ENCODE measurements at regions not wholly inside any gene's neighbourhood (a gene's known extent, or its start where the extent isn't known, plus 50 kb on each side); places are given as distances from the start of the nearest gene placed in this dataset.

DNA sequence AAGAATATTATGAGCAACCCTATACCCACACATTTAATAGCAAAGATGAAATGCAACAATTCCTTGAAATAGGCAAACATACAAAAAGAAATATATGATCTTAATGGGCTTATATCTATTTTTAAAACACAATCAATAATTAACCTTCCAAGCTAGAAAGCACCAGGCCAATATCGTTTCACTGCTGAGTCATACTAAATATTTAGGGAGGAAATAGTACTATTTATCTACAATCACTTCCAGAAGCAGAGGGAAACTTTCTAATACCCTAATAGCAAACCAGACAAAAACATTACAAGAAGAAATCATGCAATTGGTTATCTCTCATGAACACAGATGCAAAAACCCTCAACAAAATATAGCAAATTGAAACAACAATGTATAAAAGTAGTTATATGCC is 207.8 kb downstream of the MTHFS start:
- Histone ChIP-seq H3K9me3 (ENCODE audit: control insufficient read depth, low read length) (no peaks in the 10 kb centered on the region), H3K4me3 (ENCODE audit: extremely low read depth, insufficient read depth, low read length, poor library complexity, severe bottlenecking) (no peak overlapping the region), H3K36me3 (ENCODE audit: control insufficient read depth, insufficient read depth, low read length) (no peaks in the 10 kb centered on the region), H3K4me1 (ENCODE audit: control insufficient read depth, insufficient read depth, low read length, poor library complexity, severe bottlenecking) (no peaks in the 10 kb centered on the region), H3K27ac (ENCODE audit: low read depth, low read length, severe bottlenecking) (no peak overlapping the region)
- WGBS, 2 experiments (ENCODE audit: insufficient coverage in 2 of 2), result no CpG with 5 or more reads among the region's 1 CpG

DNA sequence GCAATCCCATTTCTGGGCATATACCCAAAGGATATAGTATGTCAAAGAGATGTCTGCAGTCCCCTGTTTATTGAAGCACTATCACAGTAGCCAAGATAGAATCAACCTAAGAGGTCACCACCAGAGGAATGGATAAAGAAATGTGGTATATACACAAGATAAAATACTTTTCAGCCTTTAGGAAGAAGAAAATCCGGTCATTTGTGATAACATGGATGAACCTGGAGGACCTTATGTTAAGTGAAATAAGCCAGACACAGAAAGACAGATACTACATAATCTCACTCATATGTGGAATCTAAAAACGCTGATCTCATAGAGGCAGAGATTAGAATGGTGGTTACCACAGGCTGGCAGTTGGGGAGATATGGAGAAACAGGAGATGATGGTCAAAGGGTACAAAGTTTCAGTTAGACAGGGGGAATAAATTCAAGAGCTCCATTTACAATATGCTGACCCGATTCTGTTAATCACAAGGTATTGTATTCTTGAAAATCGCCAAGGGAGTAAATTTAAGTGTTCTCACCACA is 195.8 kb downstream of the MTHFS start:
- no peak overlapping the region for H3K27ac ChIP-seq (ENCODE audit: low read depth, low read length, severe bottlenecking)
- H3K36me3 ChIP-seq (ENCODE audit: control insufficient read depth, insufficient read depth, low read length), result no peaks in the 10 kb centered on the region
- H3K4me1 ChIP-seq (ENCODE audit: control insufficient read depth, insufficient read depth, low read length, poor library complexity, severe bottlenecking), result no peaks in the 10 kb centered on the region
- WGBS, 2 experiments (ENCODE audit: insufficient coverage in 2 of 2), result no CpG with 5 or more reads among the region's 4 CpGs
- no peak overlapping the region for H3K4me3 ChIP-seq (ENCODE audit: extremely low read depth, insufficient read depth, low read length, poor library complexity, severe bottlenecking)
- H3K9me3 ChIP-seq (ENCODE audit: control insufficient read depth, low read length), result no peaks in the 10 kb centered on the region

DNA sequence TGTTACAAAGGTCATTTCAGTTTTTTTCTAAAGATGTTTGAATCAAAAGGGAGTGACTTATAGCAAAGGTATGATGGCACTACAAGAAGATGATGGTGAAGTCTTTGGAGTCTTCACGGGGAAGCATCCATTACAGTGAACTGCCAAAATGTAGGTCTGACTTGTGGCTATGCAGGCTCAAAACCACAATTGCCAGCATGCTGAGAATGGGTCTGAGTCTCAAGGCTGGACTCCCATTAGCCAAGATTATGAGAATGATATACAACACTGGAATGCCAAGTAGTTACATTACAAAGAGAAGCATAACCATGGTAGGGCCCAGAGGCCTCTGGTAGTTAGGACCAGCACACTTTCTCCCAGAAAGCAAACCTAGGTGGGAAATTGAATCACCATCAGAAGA is 194.2 kb downstream of the MTHFS start:
- Histone ChIP-seq H3K4me1 (ENCODE audit: control insufficient read depth, insufficient read depth, low read length, poor library complexity, severe bottlenecking) (no peaks in the 10 kb centered on the region), H3K27ac (ENCODE audit: low read depth, low read length, severe bottlenecking) (no peak overlapping the region), H3K36me3 (ENCODE audit: control insufficient read depth, insufficient read depth, low read length) (no peaks in the 10 kb centered on the region), H3K9me3 (ENCODE audit: control insufficient read depth, low read length) (no peaks in the 10 kb centered on the region), H3K4me3 (ENCODE audit: extremely low read depth, insufficient read depth, low read length, poor library complexity, severe bottlenecking) (no peak overlapping the region)
- 75 to 100% methylated on average over 1 of the region's 1 CpG for WGBS, 2 experiments (ENCODE audit: insufficient coverage in 2 of 2)

DNA sequence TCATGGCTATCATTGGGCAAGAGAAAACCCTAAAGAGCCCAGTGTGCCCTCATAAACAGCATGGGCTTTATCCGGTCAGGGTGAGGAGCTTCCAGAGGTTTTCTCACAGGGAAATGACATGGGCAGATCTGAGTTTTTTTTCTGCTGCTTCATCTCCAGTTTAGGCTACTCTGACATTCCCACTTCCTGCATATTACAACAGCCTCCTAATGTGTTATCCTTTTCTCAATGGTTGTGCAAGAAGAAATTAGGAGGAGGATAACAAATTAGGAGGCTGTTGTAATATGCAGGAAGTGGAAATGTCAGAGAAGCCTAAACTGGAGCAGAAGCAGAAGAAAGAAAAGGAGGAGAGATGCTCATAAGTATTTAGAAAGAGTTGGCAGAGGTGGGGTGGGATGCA is 175.6 kb downstream of the MTHFS start:
- Histone ChIP-seq H3K4me3 (ENCODE audit: extremely low read depth, insufficient read depth, low read length, poor library complexity, severe bottlenecking) (no peak overlapping the region), H3K27ac (ENCODE audit: low read depth, low read length, severe bottlenecking) (no peak overlapping the region), H3K9me3 (ENCODE audit: control insufficient read depth, low read length) (peaks cover 11% of the 10 kb centered on the region), H3K36me3 (ENCODE audit: control insufficient read depth, insufficient read depth, low read length) (no peaks in the 10 kb centered on the region), H3K4me1 (ENCODE audit: control insufficient read depth, insufficient read depth, low read length, poor library complexity, severe bottlenecking) (peaks cover 8% of the 10 kb centered on the region)
- WGBS, 2 experiments (ENCODE audit: insufficient coverage in 2 of 2), result 83% methylated on average over 1 of the region's 1 CpG; no CpG with 5 or more reads in 1 of the 2 experiments

DNA sequence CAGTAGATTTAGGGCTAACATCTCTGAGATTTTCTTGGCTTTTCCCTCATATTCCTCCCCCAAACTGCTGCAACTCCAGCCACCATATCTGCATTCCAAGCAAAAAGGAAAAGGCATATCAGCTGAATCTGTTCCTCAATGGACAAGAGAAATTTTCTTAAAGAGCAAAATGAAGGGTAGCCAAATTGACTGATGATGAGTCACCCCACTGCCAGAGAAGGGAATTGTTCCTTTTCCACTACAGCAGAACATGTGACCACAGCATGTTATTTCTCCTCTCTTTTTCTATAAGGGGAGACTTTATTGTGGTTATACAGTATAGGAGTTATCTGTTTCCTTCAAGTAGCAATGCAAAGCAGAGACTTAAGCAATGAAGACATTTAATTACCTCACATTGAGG is 172.5 kb downstream of the MTHFS start:
- H3K4me1 ChIP-seq (ENCODE audit: control insufficient read depth, insufficient read depth, low read length, poor library complexity, severe bottlenecking), result peaks cover 8% of the 10 kb centered on the region
- H3K36me3 ChIP-seq (ENCODE audit: control insufficient read depth, insufficient read depth, low read length), result no peaks in the 10 kb centered on the region
- H3K9me3 ChIP-seq (ENCODE audit: control insufficient read depth, low read length), result peaks cover 11% of the 10 kb centered on the region
- no peak overlapping the region for H3K4me3 ChIP-seq (ENCODE audit: extremely low read depth, insufficient read depth, low read length, poor library complexity, severe bottlenecking)
- no peak overlapping the region for H3K27ac ChIP-seq (ENCODE audit: low read depth, low read length, severe bottlenecking)

DNA sequence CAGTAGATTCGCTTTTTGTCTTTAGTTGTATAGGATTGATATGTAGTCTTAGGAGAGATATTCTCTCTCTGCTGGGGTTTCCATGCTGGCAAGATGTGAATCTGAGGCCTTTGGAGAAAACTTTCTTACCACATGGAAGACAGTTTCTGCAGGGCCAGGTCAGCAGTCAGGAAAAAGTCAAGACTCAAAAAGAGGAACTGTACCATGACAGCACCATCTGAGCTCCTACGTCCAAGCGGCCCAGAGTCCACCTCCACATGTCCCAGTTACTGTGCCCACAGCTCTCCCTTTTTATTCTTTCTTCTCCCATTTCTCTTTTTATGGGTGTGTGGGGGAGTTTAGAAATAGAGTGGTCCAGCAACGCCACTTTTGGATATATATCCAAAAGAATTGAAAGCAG is 172.0 kb downstream of the MTHFS start:
- WGBS, 2 experiments (ENCODE audit: insufficient coverage in 2 of 2), result 100% methylated on average over 2 of the region's 4 CpGs; no CpG with 5 or more reads in 1 of the 2 experiments
- Histone ChIP-seq H3K4me3 (ENCODE audit: extremely low read depth, insufficient read depth, low read length, poor library complexity, severe bottlenecking) (no peak overlapping the region), H3K27ac (ENCODE audit: low read depth, low read length, severe bottlenecking) (no peak overlapping the region), H3K9me3 (ENCODE audit: control insufficient read depth, low read length) (peaks cover 11% of the 10 kb centered on the region), H3K36me3 (ENCODE audit: control insufficient read depth, insufficient read depth, low read length) (no peaks in the 10 kb centered on the region), H3K4me1 (ENCODE audit: control insufficient read depth, insufficient read depth, low read length, poor library complexity, severe bottlenecking) (peaks cover 8% of the 10 kb centered on the region)

DNA sequence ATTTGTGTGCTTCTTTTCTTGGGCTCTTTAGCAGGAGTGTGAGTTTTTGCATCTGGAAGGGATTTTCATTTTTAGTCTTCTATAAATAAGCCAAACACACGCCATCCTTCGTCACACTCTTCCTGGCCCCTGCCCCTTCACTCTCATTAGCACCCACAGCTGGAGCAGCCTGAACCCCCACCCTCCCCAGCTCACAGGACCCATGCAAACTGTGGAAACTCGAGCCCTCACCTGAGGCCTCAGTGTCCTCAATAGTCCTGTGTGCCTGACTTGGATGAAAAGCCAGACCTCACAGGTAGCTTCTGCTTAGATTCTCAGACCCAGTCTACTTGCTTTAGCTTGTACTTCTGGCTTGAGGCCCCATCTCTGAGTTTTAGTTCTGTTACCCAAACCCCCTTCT is 167.9 kb downstream of the MTHFS start:
- 80 to 81% methylated on average over 3 of the region's 3 CpGs for WGBS, 2 experiments (ENCODE audit: insufficient coverage in 2 of 2)

DNA sequence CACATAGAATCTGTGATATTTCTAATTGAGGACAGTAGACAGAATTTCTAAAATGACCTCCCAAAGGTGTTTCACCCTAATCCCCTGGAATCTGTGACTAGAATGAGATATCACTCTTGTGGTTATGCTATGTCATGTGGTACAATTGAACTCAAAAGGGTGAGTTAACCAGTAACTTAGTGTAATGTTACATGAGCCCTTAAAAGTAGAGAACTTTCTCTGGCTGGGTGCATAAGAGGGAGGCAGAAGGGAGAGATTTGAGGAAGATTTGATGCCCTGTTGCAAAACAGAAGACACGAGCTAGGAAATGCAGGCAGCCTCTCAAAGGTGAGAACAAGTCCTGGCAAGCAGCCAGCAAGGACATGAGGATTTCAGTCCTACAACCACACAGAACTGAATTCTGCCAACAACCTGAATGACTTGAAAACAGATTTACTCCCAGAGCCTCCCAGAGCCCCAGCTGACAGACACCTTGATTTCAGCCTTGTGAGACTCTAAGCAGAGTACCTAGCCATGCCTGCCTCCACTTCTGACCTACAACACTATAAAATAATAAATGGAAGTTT is 160.3 kb downstream of the MTHFS start:
- Histone ChIP-seq H3K36me3 (ENCODE audit: control insufficient read depth, insufficient read depth, low read length) (no peaks in the 10 kb centered on the region), H3K9me3 (ENCODE audit: control insufficient read depth, low read length) (no peaks in the 10 kb centered on the region), H3K4me1 (ENCODE audit: control insufficient read depth, insufficient read depth, low read length, poor library complexity, severe bottlenecking) (no peaks in the 10 kb centered on the region), H3K4me3 (ENCODE audit: extremely low read depth, insufficient read depth, low read length, poor library complexity, severe bottlenecking) (no peak overlapping the region), H3K27ac (ENCODE audit: low read depth, low read length, severe bottlenecking) (no peak overlapping the region)
- WGBS, 2 experiments (ENCODE audit: insufficient coverage in 2 of 2), result 80 to 86% methylated on average over 1 of the region's 1 CpG

More for the DNA sequence above, 167.9 kb downstream of the MTHFS start:
- Histone ChIP-seq H3K4me1 (ENCODE audit: control insufficient read depth, insufficient read depth, low read length, poor library complexity, severe bottlenecking) (peaks cover 7% of the 10 kb centered on the region), H3K4me3 (ENCODE audit: extremely low read depth, insufficient read depth, low read length, poor library complexity, severe bottlenecking) (no peak overlapping the region), H3K9me3 (ENCODE audit: control insufficient read depth, low read length) (no peaks in the 10 kb centered on the region), H3K27ac (ENCODE audit: low read depth, low read length, severe bottlenecking) (no peak overlapping the region), H3K36me3 (ENCODE audit: control insufficient read depth, insufficient read depth, low read length) (no peaks in the 10 kb centered on the region)

DNA sequence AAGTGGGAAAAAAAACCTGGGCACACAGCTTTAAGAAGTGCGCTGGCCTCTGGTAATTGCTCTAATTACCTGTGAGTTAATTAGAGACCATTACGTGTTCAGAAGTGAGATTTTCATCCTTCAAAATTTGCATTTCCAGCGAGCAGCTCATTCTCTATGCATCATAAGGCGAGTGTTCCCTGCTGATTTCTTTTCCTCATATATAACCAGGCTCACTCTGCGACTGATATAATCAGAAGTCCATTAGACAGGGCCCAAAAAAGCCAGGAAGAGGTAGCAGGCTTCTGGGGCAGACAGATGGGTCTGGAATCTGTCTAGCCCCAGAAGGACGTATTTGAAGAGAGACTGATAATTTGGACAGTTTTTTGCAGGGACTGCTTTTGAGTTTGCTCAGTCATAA is 158.7 kb downstream of the MTHFS start:
- H3K4me3 ChIP-seq (ENCODE audit: extremely low read depth, insufficient read depth, low read length, poor library complexity, severe bottlenecking), result no peak overlapping the region
- no peaks in the 10 kb centered on the region for H3K4me1 ChIP-seq (ENCODE audit: control insufficient read depth, insufficient read depth, low read length, poor library complexity, severe bottlenecking)
- H3K9me3 ChIP-seq (ENCODE audit: control insufficient read depth, low read length), result no peaks in the 10 kb centered on the region
- no peak overlapping the region for H3K27ac ChIP-seq (ENCODE audit: low read depth, low read length, severe bottlenecking)
- WGBS, 2 experiments (ENCODE audit: insufficient coverage in 2 of 2), result 74 to 87% methylated on average over 4 to 5 of the region's 6 CpGs
- no peaks in the 10 kb centered on the region for H3K36me3 ChIP-seq (ENCODE audit: control insufficient read depth, insufficient read depth, low read length)

DNA sequence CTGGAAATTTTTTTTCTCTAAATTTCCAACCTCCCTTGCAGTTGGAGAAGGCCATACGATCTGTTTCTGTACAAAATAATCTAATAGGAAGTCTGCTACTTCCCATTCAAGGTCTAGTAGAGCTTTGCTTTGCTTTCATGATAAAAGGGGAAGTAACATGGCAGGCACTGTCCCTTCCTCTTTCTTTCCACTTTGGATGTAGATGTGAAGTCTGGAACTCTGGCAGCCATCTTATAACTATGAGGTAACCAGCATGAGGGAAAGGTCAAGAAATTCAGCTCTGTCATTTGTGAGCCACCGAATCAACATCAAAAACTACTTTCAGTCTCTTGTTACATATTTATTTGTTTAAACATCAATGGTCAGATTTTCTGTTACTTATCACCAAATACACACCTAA is 156.3 kb downstream of the MTHFS start:
- Histone ChIP-seq H3K36me3 (ENCODE audit: control insufficient read depth, insufficient read depth, low read length) (no peaks in the 10 kb centered on the region), H3K4me1 (ENCODE audit: control insufficient read depth, insufficient read depth, low read length, poor library complexity, severe bottlenecking) (no peaks in the 10 kb centered on the region)
- no CpG with 5 or more reads among the region's 2 CpGs for WGBS, 2 experiments (ENCODE audit: insufficient coverage in 2 of 2)

DNA sequence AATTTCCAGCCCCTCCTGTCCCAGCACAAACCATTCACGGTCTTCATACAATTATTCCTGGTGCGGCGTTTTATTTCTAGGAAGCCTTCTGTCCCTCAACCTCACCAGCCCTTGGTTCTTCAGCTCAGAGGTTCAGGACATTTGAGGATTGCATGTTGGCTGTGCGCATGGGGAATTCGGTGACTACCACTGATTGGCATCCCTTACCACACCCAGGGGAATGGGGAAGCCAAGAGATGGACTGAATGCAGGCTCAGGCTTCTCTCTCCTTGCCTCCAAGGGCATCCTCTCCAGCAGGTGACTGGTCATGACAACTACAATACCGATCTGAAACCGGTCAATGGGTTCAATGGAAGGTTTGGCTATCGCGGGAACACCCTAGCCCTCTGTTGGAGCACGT is 153.8 kb downstream of the MTHFS start:
- Histone ChIP-seq H3K4me3 (ENCODE audit: extremely low read depth, insufficient read depth, low read length, poor library complexity, severe bottlenecking) (no peak overlapping the region), H3K4me1 (ENCODE audit: control insufficient read depth, insufficient read depth, low read length, poor library complexity, severe bottlenecking) (no peaks in the 10 kb centered on the region), H3K36me3 (ENCODE audit: control insufficient read depth, insufficient read depth, low read length) (no peaks in the 10 kb centered on the region), H3K27ac (ENCODE audit: low read depth, low read length, severe bottlenecking) (no peak overlapping the region), H3K9me3 (ENCODE audit: control insufficient read depth, low read length) (no peaks in the 10 kb centered on the region)
- 91 to 98% methylated on average over 8 to 9 of the region's 10 CpGs for WGBS, 2 experiments (ENCODE audit: insufficient coverage in 2 of 2)

More for the DNA sequence above, 156.3 kb downstream of the MTHFS start:
- H3K27ac ChIP-seq (ENCODE audit: low read depth, low read length, severe bottlenecking), result no peak overlapping the region
- H3K9me3 ChIP-seq (ENCODE audit: control insufficient read depth, low read length), result no peaks in the 10 kb centered on the region
- no peak overlapping the region for H3K4me3 ChIP-seq (ENCODE audit: extremely low read depth, insufficient read depth, low read length, poor library complexity, severe bottlenecking)

Measured in mesodermal cell (in vitro differentiated cells).